Stimulated activated naive CD8-positive, alpha-beta T cell treated with anti-CD3 and anti-CD28 coated beads, Interleukin-15, Interleukin-2, amounts not matched to agents 100 ng/mL and 50 ng/mL, for 24 hours (primary cell): ENCODE measurements at regions not wholly inside any gene's neighbourhood (a gene's known extent, or its start where the extent isn't known, plus 50 kb on each side); places are given as distances from the start of the nearest gene placed in this dataset.
"Not testable (repeated sequence)": the region's sequence is repeated elsewhere in the genome, so short reads cannot be mapped to it uniquely, and the experiment has no call there.

ENCODE experiments used
- H3K27ac Mint-ChIP-seq: one replicate; pipeline ENCODE4 v1.8.0; 2021; ENCODE audit warnings: mild to moderate bottlenecking, mixed read lengths
- H3K27me3 Mint-ChIP-seq: one replicate; pipeline ENCODE4 v1.8.0; 2021; ENCODE audit warnings: mixed read lengths
- H3K36me3 Mint-ChIP-seq: one replicate; pipeline ENCODE4 v1.8.0; 2021; ENCODE audit warnings: low read depth, mixed read lengths
- H3K4me1 Mint-ChIP-seq: one replicate; pipeline ENCODE4 v1.8.0; 2021; ENCODE audit warnings: low read depth, mixed read lengths
- H3K4me3 Mint-ChIP-seq: one replicate; pipeline ENCODE4 v1.8.0; 2021; ENCODE audit warnings: mild to moderate bottlenecking, mixed read lengths
- H3K9me3 Mint-ChIP-seq: one replicate; pipeline ENCODE4 v1.8.0; 2021; ENCODE audit warnings: mixed read lengths

- Mint-ChIP-seq H3K4me1 (no peaks in the 10 kb centered on the region), H3K4me3 (no peak overlapping the region), H3K36me3 (no peaks in the 10 kb centered on the region), H3K27me3 (no peaks in the 10 kb centered on the region), H3K9me3 (peaks cover 6% of the 10 kb centered on the region), H3K27ac (no peak overlapping the region)
These were observed 1881.5 kb upstream of the PCDH20 start for GRCh38 chr13:63297163-63297562.

DNA sequence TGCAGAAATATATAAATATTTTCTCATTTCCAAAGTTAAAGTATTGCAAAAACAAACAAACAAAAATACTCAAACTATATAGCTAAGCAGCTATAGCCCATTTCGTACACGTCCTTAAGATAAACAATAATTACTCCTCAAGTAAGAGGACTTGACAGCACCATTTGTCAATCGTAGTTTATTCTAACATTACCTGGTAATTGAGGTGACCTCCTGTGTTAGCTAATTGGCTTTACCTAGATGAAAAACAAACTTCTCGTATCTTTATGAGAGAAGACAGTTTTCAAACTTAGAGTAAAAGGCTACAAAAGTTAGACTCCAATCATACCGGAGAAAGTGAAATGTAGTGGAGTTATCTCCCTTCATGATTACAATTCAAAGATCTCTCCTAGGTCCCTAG is 1876.1 kb upstream of the PCDH20 start:
- no peak overlapping the region for H3K27ac Mint-ChIP-seq
- H3K36me3 Mint-ChIP-seq: no peaks in the 10 kb centered on the region
- H3K27me3 Mint-ChIP-seq: no peaks in the 10 kb centered on the region
- H3K4me3 Mint-ChIP-seq: no peak overlapping the region
- no peaks in the 10 kb centered on the region for H3K4me1 Mint-ChIP-seq
- no peaks in the 10 kb centered on the region for H3K9me3 Mint-ChIP-seq

- no peaks in the 10 kb centered on the region for H3K36me3 Mint-ChIP-seq
- H3K4me1 Mint-ChIP-seq: no peaks in the 10 kb centered on the region
These were observed 1872.9 kb upstream of the PCDH20 start for GRCh38 chr13:63288576-63288975.

DNA sequence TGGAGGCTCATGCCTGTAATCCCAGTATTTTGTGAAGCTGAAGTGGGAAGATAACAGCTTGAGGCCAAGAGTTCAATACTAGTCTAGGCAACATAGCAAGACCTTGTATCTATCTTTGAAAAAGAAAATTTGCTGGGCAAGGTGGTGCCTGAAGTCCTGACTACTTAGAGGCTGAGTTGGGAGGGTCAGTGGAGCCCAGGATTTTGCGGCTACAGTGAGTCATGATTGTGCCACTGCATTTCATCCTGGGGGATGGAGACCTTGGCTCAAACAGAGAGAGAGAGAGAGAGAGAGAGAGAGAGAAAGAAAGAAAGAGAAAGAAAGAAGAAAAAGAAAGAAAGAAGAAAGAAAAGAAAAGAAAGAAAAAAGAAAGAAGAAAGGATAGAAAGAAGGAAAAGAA is 1872.3 kb upstream of the PCDH20 start:
- H3K27me3 Mint-ChIP-seq: no peaks in the 10 kb centered on the region
- H3K27ac Mint-ChIP-seq: no peak overlapping the region
- H3K4me1 Mint-ChIP-seq: no peaks in the 10 kb centered on the region
- peaks cover 8% of the 10 kb centered on the region for H3K9me3 Mint-ChIP-seq
- H3K4me3 Mint-ChIP-seq: no peak overlapping the region
- no peaks in the 10 kb centered on the region for H3K36me3 Mint-ChIP-seq

More at GRCh38 chr13:63288576-63288975, 1872.9 kb upstream of the PCDH20 start:
- Mint-ChIP-seq H3K9me3 (peaks cover 8% of the 10 kb centered on the region), H3K27ac (no peak overlapping the region), H3K4me3 (no peak overlapping the region), H3K27me3 (no peaks in the 10 kb centered on the region)

DNA sequence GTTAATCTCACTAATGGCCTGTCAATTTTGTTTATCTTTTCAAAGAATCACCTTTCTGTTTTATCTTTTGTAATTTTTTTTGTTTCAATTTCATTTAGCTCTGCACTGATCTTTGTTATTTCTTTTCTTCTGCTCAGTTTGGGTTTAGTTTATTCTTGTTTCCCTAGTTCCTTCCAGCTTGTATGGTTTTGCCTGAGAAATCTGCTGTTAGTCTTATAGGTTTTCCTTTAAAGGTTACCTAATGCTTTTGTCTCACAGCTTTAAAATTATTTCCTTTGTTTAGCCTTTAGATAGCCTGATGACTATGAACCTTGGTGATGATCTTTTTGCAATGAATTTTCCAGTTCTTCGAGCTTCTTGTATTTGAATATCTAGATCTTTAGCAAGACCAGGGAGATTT is 1869.8 kb upstream of the PCDH20 start:
- Mint-ChIP-seq H3K36me3 (no peaks in the 10 kb centered on the region), H3K9me3 (peaks cover 8% of the 10 kb centered on the region), H3K27ac (no peak overlapping the region), H3K4me1 (no peaks in the 10 kb centered on the region), H3K27me3 (no peaks in the 10 kb centered on the region), H3K4me3 (no peak overlapping the region)

- Mint-ChIP-seq H3K27ac (no peak overlapping the region), H3K4me3 (no peak overlapping the region), H3K4me1 (no peaks in the 10 kb centered on the region), H3K27me3 (no peaks in the 10 kb centered on the region), H3K36me3 (no peaks in the 10 kb centered on the region), H3K9me3 (peaks cover 15% of the 10 kb centered on the region)
These were observed 1863.5 kb upstream of the PCDH20 start for GRCh38 chr13:63279136-63279535.

GRCh38 chr13:63274772-63275171 is 1859.1 kb upstream of the PCDH20 start:
- Mint-ChIP-seq H3K9me3 (peaks cover 12% of the 10 kb centered on the region), H3K27me3 (no peaks in the 10 kb centered on the region), H3K36me3 (no peaks in the 10 kb centered on the region), H3K27ac (no peak overlapping the region), H3K4me3 (no peak overlapping the region), H3K4me1 (no peaks in the 10 kb centered on the region)

DNA sequence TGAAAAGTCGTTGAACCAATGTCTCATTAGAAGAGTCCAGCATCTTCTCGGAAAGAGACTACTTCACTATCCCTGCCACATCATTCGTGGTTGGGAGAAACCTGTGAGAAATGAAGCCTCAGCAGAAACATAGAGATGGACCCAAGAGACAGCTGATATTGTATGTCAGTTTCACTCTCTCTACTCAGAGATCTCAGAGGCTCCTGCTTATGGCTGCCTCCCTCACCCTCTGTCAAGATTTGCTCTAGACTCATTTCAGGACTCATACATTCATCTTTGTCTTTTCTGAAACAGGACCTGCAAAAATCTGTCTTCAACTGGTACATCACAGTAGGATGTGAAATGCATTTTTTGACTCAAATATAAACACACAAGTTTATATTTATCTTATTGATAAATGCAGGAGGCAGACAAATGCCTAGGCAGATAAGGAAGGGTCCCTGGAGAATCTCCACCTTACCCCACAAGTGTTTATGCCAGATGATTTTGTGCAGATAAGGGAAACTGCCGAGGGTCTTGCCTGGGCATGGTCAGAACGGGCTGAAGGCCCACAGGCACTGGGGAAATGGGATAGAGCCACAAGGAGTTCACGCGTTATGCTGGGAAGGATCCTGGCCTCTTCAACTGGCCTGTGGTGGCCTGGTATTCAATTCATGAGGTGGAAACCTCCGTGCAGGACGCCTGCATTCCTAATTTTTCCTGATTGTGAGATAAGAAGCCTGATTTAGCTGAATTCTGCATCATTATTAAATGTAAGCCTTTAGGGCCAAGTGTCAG is 1834.0 kb upstream of the PCDH20 start:
- H3K4me3 Mint-ChIP-seq: no peak overlapping the region
- H3K27me3 Mint-ChIP-seq: no peaks in the 10 kb centered on the region
- peaks cover 9% of the 10 kb centered on the region for H3K9me3 Mint-ChIP-seq
- H3K27ac Mint-ChIP-seq: no peak overlapping the region
- no peaks in the 10 kb centered on the region for H3K4me1 Mint-ChIP-seq
- H3K36me3 Mint-ChIP-seq: no peaks in the 10 kb centered on the region

GRCh38 chr13:63236667-63237396 is 1821.2 kb upstream of the PCDH20 start:
- H3K9me3 Mint-ChIP-seq: peaks cover 24% of the 10 kb centered on the region
- H3K4me1 Mint-ChIP-seq, H3K36me3 Mint-ChIP-seq, H3K4me3 Mint-ChIP-seq, H3K27me3 Mint-ChIP-seq, H3K27ac Mint-ChIP-seq: not testable (repeated sequence)

GRCh38 chr13:63218596-63218995 is 1802.9 kb upstream of the PCDH20 start:
- not testable (repeated sequence) for H3K27ac Mint-ChIP-seq, H3K27me3 Mint-ChIP-seq, H3K4me1 Mint-ChIP-seq, H3K4me3 Mint-ChIP-seq, H3K36me3 Mint-ChIP-seq
- H3K9me3 Mint-ChIP-seq: peaks cover 19% of the 10 kb centered on the region

DNA sequence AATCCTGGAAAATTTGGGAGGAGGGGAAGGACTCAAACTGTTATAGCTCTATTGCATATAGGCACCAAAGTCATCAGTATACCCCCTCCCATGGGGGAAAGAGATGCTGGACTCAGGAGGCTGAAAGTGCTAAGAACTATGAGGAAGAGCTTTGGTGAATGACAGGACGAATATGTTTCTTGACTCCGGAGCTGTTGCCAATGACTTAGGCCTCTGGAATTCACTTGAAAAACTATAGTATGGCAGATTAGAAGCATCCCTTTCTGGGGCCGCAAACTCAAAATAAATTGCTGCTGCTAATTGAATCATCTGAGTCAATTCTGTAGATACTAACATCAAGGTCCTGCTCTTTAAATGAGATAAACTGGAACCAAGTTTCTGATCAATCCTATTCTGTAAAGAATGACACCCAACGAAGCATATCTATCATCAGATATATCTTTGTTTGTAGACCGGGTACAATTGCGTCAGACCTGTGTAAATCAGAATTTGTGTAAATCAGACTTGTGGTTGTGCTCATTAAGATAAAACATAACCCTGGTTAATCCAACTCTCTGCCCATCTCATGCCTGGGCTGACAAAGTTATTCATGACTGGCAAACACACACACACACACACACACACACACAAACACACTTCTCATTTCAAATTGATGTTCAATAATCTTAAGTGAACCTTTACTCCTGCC is 1793.8 kb upstream of the PCDH20 start:
- H3K36me3 Mint-ChIP-seq: no peaks in the 10 kb centered on the region
- no peaks in the 10 kb centered on the region for H3K4me1 Mint-ChIP-seq
- no peak overlapping the region for H3K27ac Mint-ChIP-seq
- no peak overlapping the region for H3K4me3 Mint-ChIP-seq
- no peaks in the 10 kb centered on the region for H3K27me3 Mint-ChIP-seq
- peaks cover 15% of the 10 kb centered on the region for H3K9me3 Mint-ChIP-seq

DNA sequence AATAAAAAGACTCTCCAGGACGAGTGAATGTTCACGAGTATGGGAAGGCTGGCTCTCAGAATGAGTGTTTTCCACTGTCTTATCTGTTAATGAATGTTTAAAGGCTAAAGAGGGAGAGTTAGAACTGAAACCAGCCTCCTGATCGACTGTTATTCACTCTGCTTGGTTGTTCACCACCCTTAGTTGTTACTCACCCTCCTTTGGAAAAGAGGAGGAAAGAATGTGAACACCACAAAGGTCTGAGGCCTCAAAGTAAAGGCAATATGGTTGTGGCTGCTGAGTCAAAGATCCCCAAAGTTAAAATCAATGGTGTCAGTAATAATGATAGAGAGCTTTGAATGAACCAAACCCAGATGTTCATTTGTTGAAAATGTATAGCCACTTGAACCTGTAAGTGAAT is 1793.2 kb upstream of the PCDH20 start:
- no peak overlapping the region for H3K4me3 Mint-ChIP-seq
- peaks cover 14% of the 10 kb centered on the region for H3K9me3 Mint-ChIP-seq
- no peaks in the 10 kb centered on the region for H3K36me3 Mint-ChIP-seq
- no peaks in the 10 kb centered on the region for H3K27me3 Mint-ChIP-seq
- H3K4me1 Mint-ChIP-seq: no peaks in the 10 kb centered on the region
- H3K27ac Mint-ChIP-seq: no peak overlapping the region

DNA sequence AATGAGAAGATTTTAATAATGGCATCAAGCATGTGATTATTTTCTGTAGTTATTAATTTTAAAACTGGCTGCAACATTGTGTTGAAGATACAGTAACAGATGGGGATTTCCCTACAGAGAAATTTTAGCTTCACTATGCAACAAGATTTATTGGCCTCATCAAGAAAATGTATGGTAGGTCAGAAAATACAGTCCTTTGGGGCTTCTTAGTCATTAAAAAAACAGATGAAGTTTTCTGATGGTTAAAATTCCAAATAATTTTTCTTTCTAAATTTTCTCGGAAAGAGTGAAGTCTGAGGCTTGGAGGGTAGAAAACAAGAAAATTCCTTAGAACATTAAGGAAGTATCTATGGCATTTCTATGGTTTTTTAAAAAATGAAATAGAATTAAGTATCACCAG is 1790.8 kb upstream of the PCDH20 start:
- H3K27me3 Mint-ChIP-seq: no peaks in the 10 kb centered on the region
- H3K36me3 Mint-ChIP-seq: no peaks in the 10 kb centered on the region
- H3K9me3 Mint-ChIP-seq: peaks cover 8% of the 10 kb centered on the region
- no peaks in the 10 kb centered on the region for H3K4me1 Mint-ChIP-seq
- H3K4me3 Mint-ChIP-seq: no peak overlapping the region
- H3K27ac Mint-ChIP-seq: no peak overlapping the region

- Mint-ChIP-seq H3K4me1 (no peaks in the 10 kb centered on the region), H3K4me3 (no peak overlapping the region), H3K36me3 (no peaks in the 10 kb centered on the region), H3K27ac (no peak overlapping the region), H3K27me3 (no peaks in the 10 kb centered on the region), H3K9me3 (peaks cover 8% of the 10 kb centered on the region)
These were observed 1785.8 kb upstream of the PCDH20 start for GRCh38 chr13:63201493-63201892.

DNA sequence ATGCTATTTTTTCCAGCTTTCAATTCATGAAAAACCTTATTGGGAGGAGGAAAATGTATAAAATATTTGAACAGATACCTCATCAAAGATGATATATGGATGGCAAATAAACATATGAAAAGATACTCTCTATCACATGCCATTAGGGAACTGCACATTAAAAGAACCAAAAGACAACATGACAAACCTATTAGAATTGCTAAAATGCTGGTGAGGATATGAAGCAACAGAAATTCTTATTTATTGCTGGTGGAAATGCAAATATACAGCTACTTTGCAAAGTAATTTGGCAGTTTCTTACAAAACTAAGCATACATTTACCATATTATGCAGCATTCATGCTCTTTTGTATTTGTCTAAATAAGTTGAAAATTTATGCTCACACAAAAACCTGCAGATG is 1783.9 kb upstream of the PCDH20 start:
- no peaks in the 10 kb centered on the region for H3K36me3 Mint-ChIP-seq
- no peaks in the 10 kb centered on the region for H3K4me1 Mint-ChIP-seq
- no peak overlapping the region for H3K4me3 Mint-ChIP-seq
- peaks cover 5% of the 10 kb centered on the region for H3K9me3 Mint-ChIP-seq
- H3K27me3 Mint-ChIP-seq: no peaks in the 10 kb centered on the region
- H3K27ac Mint-ChIP-seq: no peak overlapping the region
